ENCODE measurements at regions not wholly inside any gene's neighbourhood (a gene's known extent, or its start where the extent isn't known, plus 50 kb on each side); places are given as distances from the start of the nearest gene placed in this dataset.

- no peak for FAIRE-seq
- DNase-seq (ENCODE audit: low spot score in 2 of 2), result no peak
Observed at GRCh38 chr4:59825104-59825503, 1375.0 kb upstream of the ADGRL3 start.

DNA sequence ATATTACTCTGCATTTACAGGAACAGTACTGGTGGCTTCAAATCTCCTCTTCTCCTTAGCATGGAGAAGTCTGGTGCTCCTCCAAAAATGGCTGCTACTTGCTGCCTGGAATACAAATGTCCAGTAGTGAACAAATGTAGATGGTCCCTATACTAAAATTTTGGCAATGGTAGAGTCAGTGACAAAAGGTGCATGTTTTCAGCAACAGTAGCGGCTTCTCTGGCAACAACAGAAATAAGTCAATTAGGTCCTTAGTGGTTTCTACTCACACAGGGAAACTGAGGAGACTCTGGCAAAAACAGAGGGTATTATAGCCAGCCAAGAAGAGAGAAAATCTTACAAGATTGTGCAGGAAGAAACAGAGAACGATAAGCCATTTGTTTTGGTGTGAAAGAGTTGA is 1368.4 kb upstream of the ADGRL3 start:
- no peak for DNase-seq (ENCODE audit: low spot score in 2 of 2)
- FAIRE-seq, result no peak

DNA sequence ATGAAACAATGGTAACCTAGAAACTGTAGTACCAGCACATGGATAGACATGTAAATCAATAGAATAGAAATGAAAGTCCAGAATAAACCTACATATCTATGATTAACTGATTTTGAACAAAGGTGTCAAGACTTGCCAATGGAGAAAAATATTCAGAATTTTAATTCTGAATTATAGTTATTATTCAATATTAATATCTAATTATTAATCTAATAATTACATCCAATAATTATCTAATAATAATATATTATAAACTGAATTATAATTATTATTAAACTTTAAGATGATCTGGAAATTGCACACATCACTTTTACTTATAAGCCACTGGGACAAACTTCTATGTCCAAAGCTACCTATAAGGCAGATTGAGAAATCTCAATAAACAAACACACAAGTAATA is 1365.2 kb upstream of the ADGRL3 start:
- no peak for DNase-seq (ENCODE audit: low spot score in 2 of 2)
- peak; percentile 89 for FAIRE-seq

GRCh38 chr4:59837751-59838150 is 1362.4 kb upstream of the ADGRL3 start:
- no peak for DNase-seq (ENCODE audit: low spot score in 2 of 2)

DNA sequence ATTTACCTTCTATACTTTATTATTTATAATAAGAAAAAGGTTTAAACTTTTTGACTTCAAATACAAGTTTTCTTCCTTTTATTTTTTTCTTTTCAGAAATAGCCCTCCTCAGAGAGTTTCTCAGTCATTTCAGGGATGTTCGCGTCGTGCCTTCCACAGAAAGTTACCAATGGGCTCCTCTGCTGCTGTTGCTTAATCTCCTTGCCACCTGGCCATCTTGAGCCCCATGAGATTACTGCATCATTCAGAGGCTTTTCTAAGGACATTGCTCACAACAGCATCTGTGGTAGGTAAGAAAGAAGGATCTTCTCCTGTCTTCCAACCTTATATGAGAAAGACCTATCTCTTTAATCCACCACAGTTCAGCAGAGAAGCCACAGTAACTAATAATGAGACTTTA is 1361.9 kb upstream of the ADGRL3 start:
- DNase-seq (ENCODE audit: low spot score in 2 of 2) (no peak), FAIRE-seq (no peak)

More at GRCh38 chr4:59837751-59838150, 1362.4 kb upstream of the ADGRL3 start:
- no peak for FAIRE-seq

GRCh38 chr4:59841698-59842097 is 1358.4 kb upstream of the ADGRL3 start:
- no peak for DNase-seq (ENCODE audit: low spot score in 2 of 2)
- FAIRE-seq, result no peak

DNA sequence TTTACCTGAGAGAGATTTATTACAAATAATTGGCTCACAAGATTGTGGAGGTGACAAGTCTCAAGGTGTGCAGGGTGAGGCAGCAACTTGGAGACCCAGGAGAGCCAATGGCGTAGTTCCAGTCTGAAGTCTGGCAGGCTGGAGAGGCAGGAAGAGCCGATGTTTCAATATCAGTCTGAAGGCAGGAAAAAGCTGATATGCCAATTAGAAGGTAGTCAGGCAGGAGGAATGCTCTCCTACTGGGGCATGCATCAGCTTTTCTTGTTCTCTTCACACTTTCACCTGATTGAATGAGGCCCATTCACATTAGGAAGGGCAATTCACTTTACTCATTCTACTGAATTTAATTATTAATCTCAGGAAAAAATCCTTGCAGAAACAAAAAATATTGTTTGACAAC is 1351.7 kb upstream of the ADGRL3 start:
- no peak for FAIRE-seq
- no peak for DNase-seq (ENCODE audit: low spot score in 2 of 2)

DNA sequence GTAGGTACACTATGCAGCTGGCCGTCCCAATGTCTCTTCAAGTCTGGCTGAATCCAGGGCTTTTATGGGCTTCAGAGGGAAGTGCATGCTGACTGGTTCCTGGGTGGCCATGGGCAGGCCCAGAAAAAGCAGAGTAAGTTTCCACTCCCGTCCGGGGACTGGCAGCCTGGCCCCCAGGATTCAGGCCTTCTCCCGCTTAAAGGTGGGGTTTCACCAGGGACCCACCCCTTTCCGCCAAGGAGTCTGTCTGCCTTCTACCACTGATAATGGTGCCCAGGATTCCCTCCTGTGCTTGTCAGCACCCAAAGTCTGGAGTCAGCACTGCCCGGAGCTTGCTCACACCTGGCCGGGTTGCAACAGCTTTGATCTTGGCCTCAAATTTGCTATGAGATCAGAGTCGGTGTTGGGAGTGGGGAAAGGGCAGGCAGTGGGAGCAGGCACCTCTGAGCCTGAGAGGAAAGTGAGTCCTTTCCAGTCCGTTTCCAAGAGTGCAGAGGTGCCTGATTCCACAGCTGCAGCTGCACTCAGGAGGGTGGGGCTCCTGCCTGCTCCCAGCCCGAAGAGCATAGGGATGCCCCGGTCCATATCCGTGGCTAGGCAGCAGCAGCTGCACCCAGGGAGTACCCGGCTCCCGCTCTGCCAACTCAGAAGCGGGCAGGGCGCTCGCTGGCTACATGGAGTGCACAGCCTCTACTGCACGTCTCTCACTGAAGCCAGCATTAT is 1344.3 kb upstream of the ADGRL3 start:
- DNase-seq (ENCODE audit: low spot score in 2 of 2) (no peak), FAIRE-seq (no peak)

DNA sequence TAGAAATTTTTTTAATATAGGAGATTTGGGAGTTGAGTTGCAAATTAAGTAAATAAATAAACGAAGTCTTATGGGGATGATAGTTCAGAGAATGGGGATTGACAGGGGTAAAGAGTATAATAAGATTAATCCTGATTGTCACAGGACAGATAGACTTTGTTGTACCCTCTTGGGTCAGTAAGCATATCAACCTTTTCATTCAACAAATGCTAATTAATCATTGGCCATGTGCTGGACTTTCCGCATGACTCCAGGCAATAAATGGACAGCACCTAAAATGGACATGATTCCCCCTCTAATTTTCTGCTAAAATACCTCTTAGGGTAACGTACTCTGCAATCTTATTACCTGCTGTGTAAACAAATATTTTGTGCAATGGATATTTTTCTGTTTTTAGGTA is 1331.1 kb upstream of the ADGRL3 start:
- DNase-seq (ENCODE audit: low spot score in 2 of 2) (no peak), FAIRE-seq (no peak)

GRCh38 chr4:59869559-59869958 is 1330.6 kb upstream of the ADGRL3 start:
- FAIRE-seq (no peak), DNase-seq (ENCODE audit: low spot score in 2 of 2) (no peak)

GRCh38 chr4:59881632-59882031 is 1318.5 kb upstream of the ADGRL3 start:
- DNase-seq (ENCODE audit: low spot score in 2 of 2), result no peak
- FAIRE-seq, result no peak

DNA sequence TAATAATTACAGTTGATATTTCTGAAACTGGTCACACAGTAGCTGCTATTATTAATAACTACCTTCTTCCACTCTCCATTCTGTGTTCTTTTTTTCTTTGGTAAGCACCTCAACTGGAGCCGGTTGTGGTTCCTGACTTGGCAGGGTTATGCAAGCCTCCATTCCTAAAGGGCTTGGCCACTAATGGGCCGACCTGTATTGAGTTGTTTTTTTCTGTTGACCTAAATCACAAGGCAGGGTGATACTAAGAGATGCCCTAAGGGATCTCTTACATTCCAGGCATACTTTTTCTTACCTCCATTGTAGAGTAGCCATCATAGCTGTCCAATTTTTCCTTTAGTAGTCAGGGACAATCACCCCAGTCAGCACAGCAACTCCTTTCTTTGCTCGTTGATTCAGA is 1295.8 kb upstream of the ADGRL3 start:
- DNase-seq (ENCODE audit: low spot score in 2 of 2) (no peak), FAIRE-seq (no peak)

- DNase-seq (ENCODE audit: low spot score in 2 of 2), result no peak
- FAIRE-seq, result no peak
Observed at GRCh38 chr4:59920416-59920815, 1279.7 kb upstream of the ADGRL3 start.

DNA sequence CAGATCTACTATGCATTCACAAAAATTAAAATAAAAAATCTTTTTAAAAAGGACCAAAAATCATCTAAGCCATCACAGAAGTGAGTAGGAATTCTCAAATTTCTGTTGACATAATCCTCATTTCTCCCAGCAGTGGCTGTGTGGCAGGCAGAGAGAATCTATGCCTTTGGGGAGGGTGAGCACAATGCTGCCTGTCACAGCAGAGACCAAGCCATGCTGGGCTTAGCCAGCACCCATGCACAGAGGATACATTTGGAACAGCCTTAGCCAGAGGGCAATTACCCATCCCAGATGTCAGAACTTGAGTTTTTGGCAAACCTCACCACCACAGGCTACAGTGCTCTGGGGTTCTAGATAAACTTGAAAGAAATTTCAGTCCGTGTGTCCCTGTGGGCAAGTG is 1274.8 kb upstream of the ADGRL3 start:
- DNase-seq (ENCODE audit: low spot score in 2 of 2), result no peak
- FAIRE-seq, result no peak

DNA sequence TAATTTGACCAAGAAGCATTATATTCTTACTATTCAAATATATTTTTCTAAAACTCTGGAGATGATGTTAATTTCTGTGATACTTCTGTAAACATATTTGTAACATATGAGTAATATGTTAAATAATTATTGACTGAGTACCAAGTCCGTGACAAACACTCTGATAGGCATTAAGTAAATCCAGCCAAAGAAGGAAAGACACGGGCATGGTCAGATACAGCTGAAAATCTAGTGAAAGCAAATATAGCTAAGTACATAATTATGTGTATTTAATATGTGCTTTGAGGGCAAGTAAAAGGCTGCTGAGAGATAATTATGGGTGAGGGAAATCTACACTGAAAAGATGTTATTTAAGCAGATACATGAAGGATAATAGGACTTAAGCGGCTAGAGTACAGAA is 1263.6 kb upstream of the ADGRL3 start:
- FAIRE-seq (no peak), DNase-seq (ENCODE audit: low spot score in 2 of 2) (no peak)

DNA sequence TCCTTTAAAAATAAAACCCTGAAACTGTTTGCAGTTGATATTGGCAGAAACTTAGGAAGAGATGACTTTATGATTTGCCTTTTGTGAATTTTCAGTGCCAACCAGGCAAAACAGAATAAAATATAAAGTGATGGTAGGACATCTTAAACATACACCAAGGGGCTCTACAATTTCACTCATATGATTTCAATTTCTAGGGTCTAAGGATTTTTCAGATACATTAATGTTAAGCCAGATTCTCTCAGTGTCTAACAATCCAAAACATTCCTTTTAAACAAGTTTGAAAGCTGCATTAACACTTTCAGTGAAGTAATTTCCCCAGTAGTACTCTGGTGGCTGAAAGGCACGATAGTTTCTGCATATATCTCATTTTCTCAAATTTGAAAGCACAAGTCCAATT is 1262.0 kb upstream of the ADGRL3 start:
- FAIRE-seq, result no peak
- no peak for DNase-seq (ENCODE audit: low spot score in 2 of 2)

- DNase-seq (ENCODE audit: low spot score in 2 of 2) (no peak), FAIRE-seq (no peak)
Observed at GRCh38 chr4:59945277-59945676, 1254.8 kb upstream of the ADGRL3 start.

- DNase-seq (ENCODE audit: low spot score in 2 of 2) (no peak), FAIRE-seq (no peak)
Observed at GRCh38 chr4:59945716-59946115, 1254.4 kb upstream of the ADGRL3 start.

DNA sequence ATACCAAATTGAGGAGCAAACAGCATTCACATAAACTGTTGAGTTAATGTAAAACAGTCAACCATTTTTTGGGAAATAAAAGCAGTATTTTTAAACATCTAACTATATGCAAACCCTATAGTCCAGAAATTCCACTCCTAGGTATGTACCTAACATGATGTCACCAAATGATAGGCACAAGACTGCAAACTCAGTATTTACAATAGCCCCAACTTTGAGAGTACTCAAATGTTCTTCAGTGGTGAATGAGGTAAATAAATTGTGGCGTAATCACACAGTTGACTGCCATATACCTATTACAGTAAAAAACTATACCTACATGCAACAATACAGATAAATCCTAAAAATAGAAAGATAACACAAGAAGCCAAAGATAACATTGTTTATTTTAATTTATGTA is 1243.8 kb upstream of the ADGRL3 start:
- no peak for FAIRE-seq
- no peak for DNase-seq (ENCODE audit: low spot score in 2 of 2)

GRCh38 chr4:59960143-59960542 is 1240.0 kb upstream of the ADGRL3 start:
- FAIRE-seq, result no peak
- no peak for DNase-seq (ENCODE audit: low spot score in 2 of 2)

- FAIRE-seq (no peak), DNase-seq (ENCODE audit: low spot score in 2 of 2) (no peak)
Observed at GRCh38 chr4:59966758-59967157, 1233.4 kb upstream of the ADGRL3 start.

DNA sequence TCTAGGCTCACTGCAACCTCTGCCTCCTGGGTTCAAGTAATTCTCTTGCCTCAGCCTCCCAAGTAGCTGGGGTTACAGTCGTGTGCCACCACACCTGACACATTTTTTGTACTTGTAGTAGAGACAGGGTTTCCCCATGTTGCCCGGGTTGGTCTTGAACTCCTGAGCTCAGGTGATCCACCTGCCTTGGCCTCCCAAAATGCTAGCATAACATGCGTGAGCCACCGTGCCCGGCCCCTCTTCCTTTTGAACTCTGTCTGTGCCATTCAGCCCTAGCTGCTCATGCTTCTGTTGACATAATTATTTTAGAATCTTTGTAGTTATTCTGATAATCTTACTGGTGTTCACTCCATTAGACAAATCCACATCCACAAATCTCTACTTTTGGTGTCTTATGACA is 1231.3 kb upstream of the ADGRL3 start:
- DNase-seq (ENCODE audit: low spot score in 2 of 2) (no peak), FAIRE-seq (no peak)

DNA sequence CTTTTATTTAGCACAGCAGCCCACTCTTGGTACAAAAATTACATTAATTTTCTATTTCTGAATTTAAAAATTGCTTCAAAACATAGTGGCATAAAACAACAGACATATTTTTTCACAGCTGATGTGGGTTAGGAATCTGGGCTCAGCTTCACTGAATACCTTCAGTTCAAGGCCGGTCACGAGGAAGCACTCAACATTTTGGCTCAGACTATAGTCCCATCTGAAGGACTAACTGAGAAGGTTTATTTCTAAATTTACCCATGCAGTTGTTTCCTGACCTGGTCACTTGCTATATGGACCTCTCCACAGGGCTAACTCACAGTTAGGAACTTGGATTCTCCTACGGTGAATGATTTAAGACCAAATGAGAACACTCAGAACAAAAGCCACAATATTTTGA is 1230.2 kb upstream of the ADGRL3 start:
- no peak for DNase-seq (ENCODE audit: low spot score in 2 of 2)
- no peak for FAIRE-seq
